ENCODE measurements at regions not wholly inside any gene's neighbourhood (a gene's known extent, or its start where the extent isn't known, plus 50 kb on each side); places are given as distances from the start of the nearest gene placed in this dataset.

DNA sequence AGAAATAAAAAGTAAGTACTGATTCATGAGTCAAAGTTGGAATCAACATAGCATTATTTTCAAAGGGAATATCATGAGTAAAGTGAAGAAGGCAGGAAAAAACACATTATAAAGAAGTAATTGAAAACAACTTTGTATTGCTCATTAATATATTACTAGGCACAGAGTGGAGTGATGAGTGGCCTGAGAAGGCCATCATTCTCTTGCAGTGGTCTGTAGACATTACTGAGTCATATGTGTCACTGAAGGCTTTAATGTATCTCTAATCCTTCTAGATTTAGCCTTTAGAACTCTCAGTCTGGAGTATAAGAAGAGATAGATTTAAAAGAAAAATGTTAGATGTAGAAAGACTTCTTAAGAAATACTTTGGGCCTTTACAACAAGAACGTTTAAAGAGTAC, 881.4 kb downstream of the DNAH5 start:
- TF ChIP-seq, protein P1, sequence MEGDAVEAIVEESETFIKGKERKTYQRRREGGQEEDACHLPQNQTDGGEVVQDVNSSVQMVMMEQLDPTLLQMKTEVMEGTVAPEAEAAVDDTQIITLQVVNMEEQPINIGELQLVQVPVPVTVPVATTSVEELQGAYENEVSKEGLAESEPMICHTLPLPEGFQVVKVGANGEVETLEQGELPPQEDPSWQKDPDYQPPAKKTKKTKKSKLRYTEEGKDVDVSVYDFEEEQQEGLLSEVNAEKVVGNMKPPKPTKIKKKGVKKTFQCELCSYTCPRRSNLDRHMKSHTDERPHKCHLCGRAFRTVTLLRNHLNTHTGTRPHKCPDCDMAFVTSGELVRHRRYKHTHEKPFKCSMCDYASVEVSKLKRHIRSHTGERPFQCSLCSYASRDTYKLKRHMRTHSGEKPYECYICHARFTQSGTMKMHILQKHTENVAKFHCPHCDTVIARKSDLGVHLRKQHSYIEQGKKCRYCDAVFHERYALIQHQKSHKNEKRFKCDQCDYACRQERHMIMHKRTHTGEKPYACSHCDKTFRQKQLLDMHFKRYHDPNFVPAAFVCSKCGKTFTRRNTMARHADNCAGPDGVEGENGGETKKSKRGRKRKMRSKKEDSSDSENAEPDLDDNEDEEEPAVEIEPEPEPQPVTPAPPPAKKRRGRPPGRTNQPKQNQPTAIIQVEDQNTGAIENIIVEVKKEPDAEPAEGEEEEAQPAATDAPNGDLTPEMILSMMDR (tag by site-specific recombination; IDR thresholded peaks at IDR 0.05): no peak
- TF ChIP-seq ZNF335 (tag by site-specific recombination; conservative IDR thresholded peaks at IDR 0.05): no peak
- no peak for TF ChIP-seq ZNF138 (tag by site-specific recombination; IDR thresholded peaks at IDR 0.05; ENCODE audit: borderline replicate concordance)
- TF ChIP-seq TRIM28 (IDR thresholded peaks at IDR 0.05; ENCODE audit: borderline replicate concordance, low read length): no peak
- TF ChIP-seq YY1 (tag by site-specific recombination; IDR thresholded peaks at IDR 0.05): no peak
- TF ChIP-seq, protein P2, sequence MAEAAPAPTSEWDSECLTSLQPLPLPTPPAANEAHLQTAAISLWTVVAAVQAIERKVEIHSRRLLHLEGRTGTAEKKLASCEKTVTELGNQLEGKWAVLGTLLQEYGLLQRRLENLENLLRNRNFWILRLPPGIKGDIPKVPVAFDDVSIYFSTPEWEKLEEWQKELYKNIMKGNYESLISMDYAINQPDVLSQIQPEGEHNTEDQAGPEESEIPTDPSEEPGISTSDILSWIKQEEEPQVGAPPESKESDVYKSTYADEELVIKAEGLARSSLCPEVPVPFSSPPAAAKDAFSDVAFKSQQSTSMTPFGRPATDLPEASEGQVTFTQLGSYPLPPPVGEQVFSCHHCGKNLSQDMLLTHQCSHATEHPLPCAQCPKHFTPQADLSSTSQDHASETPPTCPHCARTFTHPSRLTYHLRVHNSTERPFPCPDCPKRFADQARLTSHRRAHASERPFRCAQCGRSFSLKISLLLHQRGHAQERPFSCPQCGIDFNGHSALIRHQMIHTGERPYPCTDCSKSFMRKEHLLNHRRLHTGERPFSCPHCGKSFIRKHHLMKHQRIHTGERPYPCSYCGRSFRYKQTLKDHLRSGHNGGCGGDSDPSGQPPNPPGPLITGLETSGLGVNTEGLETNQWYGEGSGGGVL (tag by site-specific recombination; IDR thresholded peaks at IDR 0.05): no peak
